ENCODE measurements at regions not wholly inside any gene's neighbourhood (a gene's known extent, or its start where the extent isn't known, plus 50 kb on each side); places are given as distances from the start of the nearest gene placed in this dataset.

DNA sequence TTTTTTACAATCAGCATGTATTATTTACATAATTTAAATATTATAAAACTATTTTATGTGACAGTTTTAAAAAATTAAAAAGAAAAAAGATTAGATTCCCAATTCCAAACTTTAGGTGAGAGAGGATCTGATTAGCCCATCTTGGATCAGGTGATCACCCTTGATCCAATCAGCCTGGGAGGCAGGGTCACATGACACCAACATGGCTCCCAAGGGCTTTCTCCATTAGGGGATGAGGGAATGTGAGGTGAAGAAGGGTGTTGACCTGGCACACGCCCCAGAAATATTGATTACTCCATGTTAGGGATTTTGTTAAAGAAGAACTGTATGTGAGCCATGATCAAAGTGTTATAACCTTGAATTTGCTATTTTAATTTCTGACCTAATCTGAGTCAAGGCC, 225.4 kb downstream of the RBM19 start:
- Mint-ChIP-seq H3K27ac (no peak overlapping the region), H3K9me3 (no peaks in the 10 kb centered on the region; a peak in 1 of 5 replicates), H3K27me3 (ENCODE audit: low read depth) (peaks cover 54% of the 10 kb centered on the region)

More for the DNA sequence above, 225.4 kb downstream of the RBM19 start:
- no peak overlapping the region for H3K9ac ChIP-seq (ENCODE audit: extremely low read depth, insufficient read length, low read length)
- DNase-seq = no peak
- no peaks in the 10 kb centered on the region for H3K79me1 ChIP-seq (ENCODE audit: insufficient read depth, low read depth, low read length, poor library complexity, severe bottlenecking)
- H3K23ac ChIP-seq (ENCODE audit: insufficient read length, low read depth, low read length) = no peak overlapping the region
- TF ChIP-seq, protein P1, sequence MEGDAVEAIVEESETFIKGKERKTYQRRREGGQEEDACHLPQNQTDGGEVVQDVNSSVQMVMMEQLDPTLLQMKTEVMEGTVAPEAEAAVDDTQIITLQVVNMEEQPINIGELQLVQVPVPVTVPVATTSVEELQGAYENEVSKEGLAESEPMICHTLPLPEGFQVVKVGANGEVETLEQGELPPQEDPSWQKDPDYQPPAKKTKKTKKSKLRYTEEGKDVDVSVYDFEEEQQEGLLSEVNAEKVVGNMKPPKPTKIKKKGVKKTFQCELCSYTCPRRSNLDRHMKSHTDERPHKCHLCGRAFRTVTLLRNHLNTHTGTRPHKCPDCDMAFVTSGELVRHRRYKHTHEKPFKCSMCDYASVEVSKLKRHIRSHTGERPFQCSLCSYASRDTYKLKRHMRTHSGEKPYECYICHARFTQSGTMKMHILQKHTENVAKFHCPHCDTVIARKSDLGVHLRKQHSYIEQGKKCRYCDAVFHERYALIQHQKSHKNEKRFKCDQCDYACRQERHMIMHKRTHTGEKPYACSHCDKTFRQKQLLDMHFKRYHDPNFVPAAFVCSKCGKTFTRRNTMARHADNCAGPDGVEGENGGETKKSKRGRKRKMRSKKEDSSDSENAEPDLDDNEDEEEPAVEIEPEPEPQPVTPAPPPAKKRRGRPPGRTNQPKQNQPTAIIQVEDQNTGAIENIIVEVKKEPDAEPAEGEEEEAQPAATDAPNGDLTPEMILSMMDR (conservative IDR thresholded peaks at IDR 0.05) = no peak
- no peak overlapping the region for H4K8ac ChIP-seq (replicated peaks; ENCODE audit: insufficient read length, low read depth, low read length)
- no peak overlapping the region for H3K18ac ChIP-seq (ENCODE audit: insufficient read length, low read depth, low read length)
- no peak overlapping the region for H2AFZ ChIP-seq (ENCODE audit: low read length)
- H2AK5ac ChIP-seq (ENCODE audit: insufficient read length, low read length) = no peak overlapping the region
- H3K36me3 Mint-ChIP-seq (ENCODE audit: insufficient read depth in 1 of 3, low read depth in 3 of 3) = no peaks in the 10 kb centered on the region; a peak in 1 of 7 replicates
- no peak overlapping the region for H3K27ac ChIP-seq (ENCODE audit: insufficient read length, low read depth, low read length)
- H2BK120ac ChIP-seq (ENCODE audit: low read depth, low read length, poor library complexity, severe bottlenecking) = no peak overlapping the region
- no peak overlapping the region for H3T11ph ChIP-seq (ENCODE audit: low read length)
- no peak overlapping the region for H3K4ac ChIP-seq (ENCODE audit: low read depth, low read length)
- no peaks in the 10 kb centered on the region for H3K79me2 ChIP-seq (ENCODE audit: insufficient read depth, low read length)
- WGBS (ENCODE audit: extremely low coverage, insufficient read length, low lambda C conversion rate) = no CpG with 5 or more reads among the region's 1 CpG
- no peak overlapping the region for H2BK20ac ChIP-seq (ENCODE audit: low read depth, low read length, poor library complexity, severe bottlenecking)
- H4K5ac ChIP-seq (ENCODE audit: insufficient read length, low read depth, low read length) = no peak overlapping the region
- no peak overlapping the region for H2BK12ac ChIP-seq (ENCODE audit: insufficient read length, low read depth, low read length)
- H3K23me2 ChIP-seq (ENCODE audit: insufficient read length, low read depth, low read length, poor library complexity, severe bottlenecking) = no peaks in the 10 kb centered on the region
- no peak overlapping the region for H3K14ac ChIP-seq (ENCODE audit: insufficient read depth, low read length)
- H3K4me3 Mint-ChIP-seq = no peak overlapping the region
- H3K4me1 ChIP-seq (ENCODE audit: insufficient read depth, low read length) = no peaks in the 10 kb centered on the region
- H3K4me1 Mint-ChIP-seq = peaks cover 0 to 8% of the 10 kb centered on the region in 2 experiments; a peak in 3 of 4 replicates
- H4K91ac ChIP-seq (ENCODE audit: insufficient read length, low read depth, low read length) = no peak overlapping the region
- H3K4me2 ChIP-seq (ENCODE audit: insufficient read depth, insufficient read length, low read length) = no peak overlapping the region
- H3K27me3 ChIP-seq (ENCODE audit: insufficient read depth, low read length) = no peaks in the 10 kb centered on the region
- no peaks in the 10 kb centered on the region for H4K20me1 ChIP-seq (ENCODE audit: control insufficient read depth, insufficient read depth, insufficient read length)
- no peak overlapping the region for H2BK5ac ChIP-seq (ENCODE audit: insufficient read length, low read length)
- no peak overlapping the region for H3K56ac ChIP-seq (ENCODE audit: insufficient read length, low read depth, low read length)
- H2BK15ac ChIP-seq (ENCODE audit: low read depth, low read length) = no peak overlapping the region
- no peaks in the 10 kb centered on the region for H3K9me3 ChIP-seq (ENCODE audit: control insufficient read depth, low read depth, low read length)

Measured in H9 (cell line).